Endothelial cell of umbilical vein (primary cell): ENCODE measurements at regions not wholly inside any gene's neighbourhood (a gene's known extent, or its start where the extent isn't known, plus 50 kb on each side); places are given as distances from the start of the nearest gene placed in this dataset.

ENCODE experiments used
- CTCF ChIP-seq, 2 donors: IDR thresholded peaks; 1 replicate in 1 of 2; 2 replicates in 1 of 2; pipeline ENCODE4 v1.5.1; 2011; ENCODE audit warnings: low read length in 2 of 2, mild to moderate bottlenecking in 2 of 2, moderate library complexity in 2 of 2, control low read depth in 1 of 2, inconsistent platforms in 1 of 2, low read depth in 1 of 2; ENCODE audit not compliant: insufficient read depth in 1 of 2; ENCODE audit errors: extremely low read depth in 1 of 2
- FOS ChIP-seq: IDR thresholded peaks from 2 replicates; pipeline ENCODE4 v1.6.1; 2011; ENCODE audit warnings: mild to moderate bottlenecking, low read length, moderate library complexity, borderline replicate concordance; ENCODE audit not compliant: insufficient read depth
- MAX ChIP-seq: IDR thresholded peaks from 2 replicates; pipeline ENCODE4 v1.6.1; 2011; ENCODE audit not compliant: insufficient read depth, insufficient read length
- POLR2A ChIP-seq: IDR thresholded peaks from 2 replicates; pipeline ENCODE4 v1.6.1; 2012; ENCODE audit warnings: low read depth, mild to moderate bottlenecking, control low read depth, low read length
- POLR2AphosphoS5 ChIP-seq: IDR thresholded peaks from 2 replicates; pipeline ENCODE4 v1.6.1; 2012; ENCODE audit warnings: low read depth, mild to moderate bottlenecking, control low read depth, low read length, moderate library complexity; ENCODE audit not compliant: insufficient read depth

GRCh38 chrX:139083191-139083590 lies 371.7 kb upstream of the FGF13 start:
- TF ChIP-seq CTCF (IDR thresholded peaks at IDR 0.05; ENCODE audit: extremely low read depth in 1 of 2, insufficient read depth in 1 of 2, low read depth in 1 of 2, low read length in 2 of 2) (no peak), FOS (no peak), POLR2A (no peak), MAX (no peak), POLR2AphosphoS5 (no peak)
